IMR-90 (cell line): ENCODE measurements at regions not wholly inside any gene's neighbourhood (a gene's known extent, or its start where the extent isn't known, plus 50 kb on each side); places are given as distances from the start of the nearest gene placed in this dataset.
A peak's percentile ranks its signal among the peaks of the same experiment; 100 is the strongest.

ENCODE experiments used
- ATAC-seq: fragments of 200-7000 bp; cut with Tn5 transposase; 2 replicates; pipeline ENCODE4 v1.9.1; 2020; ENCODE audit warnings: low read depth, mild to moderate bottlenecking, moderate library complexity
- BruUV-seq: library from RNA; stranded (reverse); fragments of 400-500 nt; replicated peaks from 2 replicates; lab custom pipeline; 2021; lab: Mats Ljungman, UMichigan
- CTCF ChIA-PET: fragments of 300-600 bp; formaldehyde crosslinking; extraction: SDS; loops from one replicate; lab custom pipeline; 2021; ENCODE audit warnings: antibody characterized with exemption; lab: Yijun Ruan, JAX
- POLR2A ChIA-PET: fragments of 300-600 bp; sonication (Branson Sonifier 250); formaldehyde crosslinking; loops from one replicate; lab custom pipeline; 2022; ENCODE audit warnings: antibody characterized with exemption; ENCODE audit not compliant: unreplicated experiment; lab: Charles Lee
- DNase-seq: peaks from one replicate; pipeline ENCODE4 v3.0.0; 2013
- H2AFZ ChIP-seq: replicated peaks from 2 replicates; pipeline ENCODE3; 2013; ENCODE audit warnings: low read length, mild to moderate bottlenecking; ENCODE audit not compliant: poor library complexity
- H2AK5ac ChIP-seq: 2 replicates; pipeline ENCODE4 v1.6.1; 2013; ENCODE audit warnings: low read depth, low read length, inconsistent platforms
- H2AK9ac ChIP-seq: replicated peaks from 2 replicates; pipeline ENCODE3; 2013; ENCODE audit warnings: mild to moderate bottlenecking, low read depth, low read length, moderate library complexity; ENCODE audit not compliant: poor library complexity
- H2BK120ac ChIP-seq: 2 replicates; pipeline ENCODE4 v1.6.1; 2013; ENCODE audit warnings: low read depth, low read length, inconsistent platforms
- H2BK15ac ChIP-seq: 3 replicates; pipeline ENCODE4 v1.6.1; 2013; ENCODE audit warnings: low read depth, low read length, inconsistent platforms
- H2BK20ac ChIP-seq: 2 replicates; pipeline ENCODE4 v1.6.1; 2013; ENCODE audit warnings: low read depth, mild to moderate bottlenecking, inconsistent platforms, low read length, moderate library complexity
- H2BK5ac ChIP-seq: 2 replicates; pipeline ENCODE4 v1.6.1; 2013; ENCODE audit warnings: mild to moderate bottlenecking, low read depth, low read length, inconsistent platforms; ENCODE audit not compliant: poor library complexity, severe bottlenecking
- H3K14ac ChIP-seq: replicated peaks from 2 replicates; pipeline ENCODE4 v1.6.1; 2013; ENCODE audit warnings: low read depth, low read length, inconsistent platforms
- H3K18ac ChIP-seq: 2 replicates; pipeline ENCODE4 v1.6.1; 2013; ENCODE audit warnings: low read depth, low read length, control low read depth
- H3K23ac ChIP-seq: 2 replicates; pipeline ENCODE4 v1.6.1; 2013; ENCODE audit warnings: low read depth, low read length, inconsistent platforms
- H3K27ac ChIP-seq: 2 replicates; pipeline ENCODE4 v1.5.1; 2013; ENCODE audit warnings: mild to moderate bottlenecking, control low read depth, low read length; ENCODE audit not compliant: insufficient read depth
- H3K27me3 ChIP-seq: 2 replicates; pipeline ENCODE4 v1.6.1; 2013; ENCODE audit warnings: low read length; ENCODE audit not compliant: control insufficient read depth, insufficient read depth
- H3K36me3 ChIP-seq: 2 replicates; pipeline ENCODE4 v1.6.1; 2013; ENCODE audit warnings: low read length, mixed read lengths; ENCODE audit not compliant: control insufficient read depth, insufficient read depth
- H3K4ac ChIP-seq: 2 replicates; pipeline ENCODE4 v1.6.1; 2013; ENCODE audit warnings: low read depth, low read length, inconsistent platforms
- H3K4me1 ChIP-seq: 2 replicates; pipeline ENCODE4 v1.6.1; 2013; ENCODE audit warnings: low read length, mixed read lengths; ENCODE audit not compliant: control insufficient read depth, insufficient read depth
- H3K4me2 ChIP-seq: 2 replicates; pipeline ENCODE4 v1.6.1; 2013; ENCODE audit warnings: low read depth, mild to moderate bottlenecking, control low read depth, low read length, moderate library complexity
- H3K4me3 ChIP-seq: 2 replicates; pipeline ENCODE4 v1.5.1; 2013; ENCODE audit warnings: low read depth, mild to moderate bottlenecking, control low read depth, low read length, moderate library complexity; ENCODE audit not compliant: insufficient read depth
- H3K56ac ChIP-seq: 2 replicates; pipeline ENCODE4 v1.6.1; 2013; ENCODE audit warnings: low read length, inconsistent platforms; ENCODE audit not compliant: insufficient read depth; ENCODE audit errors: extremely low read depth
- H3K79me1 ChIP-seq, 2 experiments: 2 replicates each; pipeline ENCODE4 v1.6.1; 2013; ENCODE audit warnings: low read length in 2 of 2, inconsistent platforms in 1 of 2, low read depth in 1 of 2
- H3K9ac ChIP-seq: 2 replicates; pipeline ENCODE4 v1.6.1; 2013; ENCODE audit warnings: low read depth, low read length, control low read depth
- H3K9me1 ChIP-seq: 2 replicates; pipeline ENCODE4 v1.6.1; 2013; ENCODE audit warnings: low read length, inconsistent platforms; ENCODE audit not compliant: insufficient read depth
- H3K9me3 ChIP-seq: 2 replicates; pipeline ENCODE4 v1.6.1; 2013; ENCODE audit warnings: low read length; ENCODE audit not compliant: control insufficient read depth, insufficient read depth
- H4K20me1 ChIP-seq: 2 replicates; pipeline ENCODE4 v1.6.1; 2013; ENCODE audit warnings: low read length, inconsistent platforms; ENCODE audit not compliant: insufficient read depth
- H4K5ac ChIP-seq: 2 replicates; pipeline ENCODE4 v1.6.1; 2013; ENCODE audit warnings: mild to moderate bottlenecking, low read depth, low read length, control low read depth
- H4K8ac ChIP-seq, 2 experiments: 2 replicates each; pipeline ENCODE4 v1.6.1; 2013; ENCODE audit warnings: low read depth in 2 of 2, low read length in 2 of 2, control low read depth in 1 of 2, inconsistent platforms in 1 of 2
- H4K91ac ChIP-seq: 2 replicates; pipeline ENCODE4 v1.6.1; 2013; ENCODE audit warnings: low read depth, low read length, inconsistent platforms; ENCODE audit not compliant: insufficient read depth
- BHLHE40 ChIP-seq: fragments of 150-350 bp; IDR thresholded peaks from 2 replicates; pipeline ENCODE4 v1.6.1; 2016; ENCODE audit warnings: mild to moderate bottlenecking, low read depth, low read length
- CEBPB ChIP-seq: IDR thresholded peaks from 2 replicates; pipeline ENCODE4 v1.6.1; 2012; ENCODE audit warnings: low read depth, low read length, improper control_type of control experiment
- FOS ChIP-seq: fragments of 150-350 bp; IDR thresholded peaks from 2 replicates; pipeline ENCODE4 v1.6.1; 2016; ENCODE audit warnings: low read depth, low read length
- MAFK ChIP-seq: IDR thresholded peaks from 2 replicates; pipeline ENCODE4 v1.6.1; 2012; ENCODE audit warnings: low read depth, low read length, improper control_type of control experiment
- MXI1 ChIP-seq: IDR thresholded peaks from 2 replicates; pipeline ENCODE4 v1.6.1; 2012; ENCODE audit warnings: low read depth, mild to moderate bottlenecking, low read length, moderate library complexity, borderline replicate concordance
- RCOR1 ChIP-seq: IDR thresholded peaks from 2 replicates; pipeline ENCODE4 v1.6.1; 2012; ENCODE audit warnings: mild to moderate bottlenecking, low read length, improper control_type of control experiment; ENCODE audit not compliant: insufficient replicate concordance
- SMC3 ChIP-seq: fragments of 150-350 bp; IDR thresholded peaks from 2 replicates; pipeline ENCODE4 v1.6.1; 2016; ENCODE audit warnings: low read depth, mild to moderate bottlenecking, antibody characterized with exemption, low read length, moderate library complexity
- WGBS, 2 experiments: methylation state at CpG; one replicate each; pipeline versions ENCODE4 v1.1.5 to v1.1.7; 2013; ENCODE audit warnings: missing lambda C conversion rate in 2 of 2; ENCODE audit not compliant: insufficient read length in 1 of 2; ENCODE audit errors: extremely low coverage in 2 of 2; 5-methylcytosine and 5-hydroxymethylcytosine counted together
- dilution Hi-C: fragments of 300-500 bp; cut with HindIII; formaldehyde crosslinking; loops from one replicate; pipeline ENCODE4 v1.14.3; 2018; ENCODE audit warnings: low sequenced_read_pairs; ENCODE audit not compliant: unreplicated experiment
- in situ Hi-C: fragments of 300-500 bp; cut with MboI; formaldehyde crosslinking; loops from 3 replicates; pipeline ENCODE4 v1.14.3; 2019; ENCODE audit warnings: low sequenced_read_pairs, inconsistent platforms, mixed read lengths
- intact Hi-C: fragments of 100-400 bp; cut with micrococcal nuclease; formaldehyde crosslinking; loops from 2 replicates; pipeline ENCODE4 v1.10.0; 2022
- TF ChIP-seq, protein P1 (sequence below): fragments of 150-350 bp; IDR thresholded peaks from 2 replicates; pipeline ENCODE4 v1.6.1; 2016; ENCODE audit warnings: low read depth, mild to moderate bottlenecking, low read length, moderate library complexity, borderline replicate concordance
- TF ChIP-seq, protein P2 (sequence below): fragments of 150-350 bp; IDR thresholded peaks from 2 replicates; pipeline ENCODE4 v1.6.1; 2017; ENCODE audit warnings: mild to moderate bottlenecking, antibody characterized with exemption, low read length, low read depth

DNA sequence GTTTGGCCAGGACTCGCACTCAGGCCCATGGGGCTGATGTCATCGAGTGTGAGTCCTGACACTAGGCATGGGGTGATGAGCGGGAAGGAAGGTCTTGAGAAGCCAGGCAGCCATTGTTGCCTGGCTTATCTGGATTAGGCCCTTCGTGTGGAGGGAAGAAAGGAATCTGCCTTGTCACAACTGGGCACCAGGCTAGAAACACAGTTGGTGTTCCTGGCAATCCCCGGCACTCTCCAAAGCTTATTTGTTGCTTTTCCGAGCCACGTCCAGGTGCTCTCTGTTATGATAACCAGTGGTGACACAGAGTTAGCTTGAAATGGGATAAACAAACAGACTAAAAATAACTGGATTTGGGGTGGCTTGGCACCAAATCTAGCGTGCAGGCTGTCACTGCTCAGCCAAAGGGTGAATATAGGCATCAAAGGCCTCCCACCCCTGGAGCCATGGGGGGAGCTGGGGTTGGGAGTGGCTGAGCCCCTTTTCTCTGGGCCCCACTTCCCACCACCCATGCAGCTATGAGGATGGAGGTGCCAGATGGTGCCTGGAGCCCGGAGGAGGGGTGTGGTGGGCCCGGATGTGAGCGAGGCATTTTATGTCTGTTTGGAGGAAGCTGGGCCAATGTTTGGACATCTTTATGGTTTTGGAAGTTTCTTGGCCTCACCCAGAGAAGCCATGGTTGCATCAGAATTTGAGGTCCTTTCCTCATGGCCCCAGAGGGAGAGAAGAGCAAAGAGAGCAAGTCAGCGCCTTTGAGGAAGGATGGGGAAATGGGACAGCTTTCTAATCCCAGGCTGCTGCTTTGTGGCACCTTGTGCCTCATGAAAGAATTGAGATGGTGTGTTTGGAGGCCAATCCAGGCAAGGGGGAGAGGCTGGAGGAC, 98.0 kb upstream of the PITX1 start:
- POLR2A ChIA-PET: interaction anchor here (0.9 kb wide), 1 partner anchor 8 kb away, joined by 4 read pairs; no protein-coding TSS in a partner anchor
- H3K4me3 ChIP-seq: no peak overlapping the region

More for the DNA sequence above, 98.0 kb upstream of the PITX1 start:
- CTCF ChIA-PET: interaction anchor here (0.6 kb wide), 1 partner anchor 200 kb away, joined by 3 read pairs; no protein-coding TSS in a partner anchor
- H2BK5ac ChIP-seq: peak overlapping the region; percentile 17
- peak overlapping the region; percentile 57; the same call in 1 of the 3 replicates for H2BK15ac ChIP-seq
- H3K4me2 ChIP-seq: no peak overlapping the region
- H4K5ac ChIP-seq: peak overlapping the region; percentile 50
- H3K9me1 ChIP-seq: peaks cover 47% of the 10 kb centered on the region
- no peaks in the 10 kb centered on the region for H3K9me3 ChIP-seq
- intact Hi-C loops: no loop called here
- H3K27me3 ChIP-seq: no peaks in the 10 kb centered on the region
- no peak overlapping the region for H3K56ac ChIP-seq
- ATAC-seq (no peak), DNase-seq (peak; percentile 13)
- in situ Hi-C loops: no loop called here
- TF ChIP-seq RCOR1 (no peak), FOS (no peak), BHLHE40 (no peak), CEBPB (no peak), SMC3 (no peak), MXI1 (no peak), MAFK (no peak)
- TF ChIP-seq, protein P1, sequence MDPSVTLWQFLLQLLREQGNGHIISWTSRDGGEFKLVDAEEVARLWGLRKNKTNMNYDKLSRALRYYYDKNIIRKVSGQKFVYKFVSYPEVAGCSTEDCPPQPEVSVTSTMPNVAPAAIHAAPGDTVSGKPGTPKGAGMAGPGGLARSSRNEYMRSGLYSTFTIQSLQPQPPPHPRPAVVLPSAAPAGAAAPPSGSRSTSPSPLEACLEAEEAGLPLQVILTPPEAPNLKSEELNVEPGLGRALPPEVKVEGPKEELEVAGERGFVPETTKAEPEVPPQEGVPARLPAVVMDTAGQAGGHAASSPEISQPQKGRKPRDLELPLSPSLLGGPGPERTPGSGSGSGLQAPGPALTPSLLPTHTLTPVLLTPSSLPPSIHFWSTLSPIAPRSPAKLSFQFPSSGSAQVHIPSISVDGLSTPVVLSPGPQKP: no peak
- TF ChIP-seq, protein P2, sequence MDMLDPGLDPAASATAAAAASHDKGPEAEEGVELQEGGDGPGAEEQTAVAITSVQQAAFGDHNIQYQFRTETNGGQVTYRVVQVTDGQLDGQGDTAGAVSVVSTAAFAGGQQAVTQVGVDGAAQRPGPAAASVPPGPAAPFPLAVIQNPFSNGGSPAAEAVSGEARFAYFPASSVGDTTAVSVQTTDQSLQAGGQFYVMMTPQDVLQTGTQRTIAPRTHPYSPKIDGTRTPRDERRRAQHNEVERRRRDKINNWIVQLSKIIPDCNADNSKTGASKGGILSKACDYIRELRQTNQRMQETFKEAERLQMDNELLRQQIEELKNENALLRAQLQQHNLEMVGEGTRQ: no peak
- H3K4ac ChIP-seq: peak overlapping the region; percentile 78
- no TSS peak for BruUV-seq
- peak overlapping the region; percentile 38 for H2AK5ac ChIP-seq
- H3K79me1 ChIP-seq: peaks cover 0 to 12% of the 10 kb centered on the region in 2 experiments; a peak in 1 of 4 replicates
- peak overlapping the region in 1 of 2 experiments; percentile 31; a peak in 1 of 4 replicates for H4K8ac ChIP-seq
- H3K9ac ChIP-seq: no peak overlapping the region
- dilution Hi-C loops: no loop called here
- H3K23ac ChIP-seq: peak overlapping the region; percentile 38; the same call in 1 of the 2 replicates
- no peak overlapping the region for H3K27ac ChIP-seq
- H3K36me3 ChIP-seq: no peaks in the 10 kb centered on the region
- peak overlapping the region; percentile 98 for H2BK120ac ChIP-seq
- H2AFZ ChIP-seq: peak overlapping the region; percentile 26
- peaks cover 29% of the 10 kb centered on the region for H3K4me1 ChIP-seq
- no peaks in the 10 kb centered on the region for H4K20me1 ChIP-seq
- peak overlapping the region; percentile 45 for H3K18ac ChIP-seq
- peak overlapping the region; percentile 39 for H2AK9ac ChIP-seq
- peak overlapping the region; percentile 82 for H2BK20ac ChIP-seq
- peak overlapping the region; percentile 81 for H3K14ac ChIP-seq
- H4K91ac ChIP-seq: peak overlapping the region; percentile 71; the same call in 1 of the 2 replicates
- WGBS, 2 experiments: 84% methylated on average over 7 of the region's 12 CpGs; no CpG with 5 or more reads in 1 of the 2 experiments
